Body of pancreas (tissue), 4 donors: ENCODE measurements at regions not wholly inside any gene's neighbourhood (a gene's known extent, or its start where the extent isn't known, plus 50 kb on each side); places are given as distances from the start of the nearest gene placed in this dataset.
A peak's percentile ranks its signal among the peaks of the same experiment; 100 is the strongest.

Experiments
- ATAC-seq: fragments of 150-250 bp; one replicate; pipeline ENCODE4 v1.9.1; 2016
- DNase-seq, 4 donors: peaks; one replicate each; pipeline ENCODE4 v3.0.0-alpha.2; 2019
- H3K27ac ChIP-seq, 4 donors: fragments of 200-600 bp; sonication (generic); 1 replicate in 3 of 4; 2 replicates in 1 of 4; pipeline versions ENCODE4 v1.5.1 to v1.6.1; 2016 to 2019; ENCODE audit warnings: mild to moderate bottlenecking in 1 of 4, mixed read lengths in 1 of 4, moderate library complexity in 1 of 4
- H3K27me3 ChIP-seq, 2 donors: fragments of 200-600 bp; sonication (generic); one replicate each; pipeline ENCODE4 v1.6.0; 2016; ENCODE audit warnings: mild to moderate bottlenecking in 1 of 2
- H3K36me3 ChIP-seq, 2 donors: fragments of 200-600 bp; sonication (generic); replicated peaks in 1 of 2; 2 replicates each; pipeline ENCODE4 v1.5.1; 2016; ENCODE audit warnings: low read depth in 2 of 2; ENCODE audit not compliant: insufficient read depth in 1 of 2
- H3K4me1 ChIP-seq: fragments of 200-600 bp; sonication (generic); one replicate; pipeline ENCODE4 v1.6.0; 2016
- H3K4me3 ChIP-seq, 2 donors: fragments of 200-600 bp; sonication (generic); 1 replicate in 1 of 2; 2 replicates in 1 of 2; pipeline ENCODE4 v1.5.1; 2016 to 2019
- H3K9me3 ChIP-seq, 3 donors: fragments of 200-600 bp; sonication (generic); 1 replicate in 2 of 3; 2 replicates in 1 of 3; pipeline ENCODE4 v1.5.1; 2016
- POLR2A ChIP-seq, 3 donors: fragments of 450-650 bp; IDR thresholded peaks; one replicate each; pipeline ENCODE4 v1.6.1; 2016; ENCODE audit warnings: antibody characterized with exemption in 3 of 3, mild to moderate bottlenecking in 2 of 3
- WGBS, 2 donors: methylation state at CpG; one replicate each; pipeline ENCODE4 v1.1.5; 2017; 5-methylcytosine and 5-hydroxymethylcytosine counted together
- intact Hi-C: fragments of 100-400 bp; cut with DNase I; formaldehyde crosslinking; loops from one replicate; pipeline ENCODE4 v1.15.1; 2023
- TF ChIP-seq, protein P1 (sequence below), 7 experiments: fragments of 450-650 bp in 4 of 7; fragments of 200-600 bp in 3 of 7; sonication (generic) in 3 of 7; IDR thresholded peaks; one replicate each; pipeline ENCODE4 v1.5.1; 2016 to 2019; ENCODE audit warnings: antibody characterized with exemption in 7 of 7

DNA sequence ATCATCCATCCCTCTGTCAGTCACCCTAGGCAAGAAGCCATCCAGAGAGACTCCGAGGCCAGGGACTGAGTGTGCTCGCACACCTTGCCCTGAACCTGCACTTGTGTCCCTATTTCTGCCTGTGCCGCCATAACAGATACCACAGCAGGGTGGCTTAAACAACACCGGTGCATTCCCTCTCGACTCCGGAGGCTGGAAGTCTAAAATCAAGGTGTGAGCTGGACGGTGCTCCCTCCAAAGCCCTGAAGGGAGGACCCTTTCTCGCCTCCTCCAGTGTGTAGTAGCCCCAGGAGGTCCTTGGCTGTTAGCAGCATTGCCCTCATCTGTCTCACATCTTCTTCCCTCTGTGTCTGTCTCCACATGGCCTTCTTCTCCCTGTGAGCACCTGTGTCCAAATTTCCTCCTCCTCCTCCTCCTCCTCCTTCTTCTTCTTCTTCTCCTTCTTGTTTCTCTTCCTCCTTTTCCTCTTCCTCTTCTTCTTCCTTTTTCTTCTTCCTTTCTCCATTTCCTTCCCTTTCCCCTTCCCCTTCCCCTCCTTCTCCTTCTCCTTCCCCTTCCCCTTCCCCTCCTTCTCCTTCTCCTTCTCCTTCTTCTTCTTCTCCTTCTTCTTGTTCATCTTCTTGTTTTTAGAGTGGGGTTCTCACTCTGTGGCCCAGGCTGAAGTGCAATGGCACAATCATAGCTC, 98.1 kb upstream of the ENPP6 start:
- H3K36me3 ChIP-seq, result no peaks in the 10 kb centered on the region
- no peak overlapping the region for H3K27ac ChIP-seq
- intact Hi-C loops, result no loop called here
- H3K27me3 ChIP-seq, result no peaks in the 10 kb centered on the region
- 88 to 90% methylated on average over 8 of the region's 8 CpGs for WGBS, 2 donors
- peaks cover 10% of the 10 kb centered on the region for H3K4me1 ChIP-seq
- ATAC-seq (no peak), DNase-seq (no peak)
- H3K4me3 ChIP-seq, result no peak overlapping the region
- no peak for TF ChIP-seq POLR2A (IDR thresholded peaks at IDR 0.05)
- TF ChIP-seq, protein P1, sequence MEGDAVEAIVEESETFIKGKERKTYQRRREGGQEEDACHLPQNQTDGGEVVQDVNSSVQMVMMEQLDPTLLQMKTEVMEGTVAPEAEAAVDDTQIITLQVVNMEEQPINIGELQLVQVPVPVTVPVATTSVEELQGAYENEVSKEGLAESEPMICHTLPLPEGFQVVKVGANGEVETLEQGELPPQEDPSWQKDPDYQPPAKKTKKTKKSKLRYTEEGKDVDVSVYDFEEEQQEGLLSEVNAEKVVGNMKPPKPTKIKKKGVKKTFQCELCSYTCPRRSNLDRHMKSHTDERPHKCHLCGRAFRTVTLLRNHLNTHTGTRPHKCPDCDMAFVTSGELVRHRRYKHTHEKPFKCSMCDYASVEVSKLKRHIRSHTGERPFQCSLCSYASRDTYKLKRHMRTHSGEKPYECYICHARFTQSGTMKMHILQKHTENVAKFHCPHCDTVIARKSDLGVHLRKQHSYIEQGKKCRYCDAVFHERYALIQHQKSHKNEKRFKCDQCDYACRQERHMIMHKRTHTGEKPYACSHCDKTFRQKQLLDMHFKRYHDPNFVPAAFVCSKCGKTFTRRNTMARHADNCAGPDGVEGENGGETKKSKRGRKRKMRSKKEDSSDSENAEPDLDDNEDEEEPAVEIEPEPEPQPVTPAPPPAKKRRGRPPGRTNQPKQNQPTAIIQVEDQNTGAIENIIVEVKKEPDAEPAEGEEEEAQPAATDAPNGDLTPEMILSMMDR (IDR thresholded peaks at IDR 0.05), result no peak
- no peaks in the 10 kb centered on the region for H3K9me3 ChIP-seq

DNA sequence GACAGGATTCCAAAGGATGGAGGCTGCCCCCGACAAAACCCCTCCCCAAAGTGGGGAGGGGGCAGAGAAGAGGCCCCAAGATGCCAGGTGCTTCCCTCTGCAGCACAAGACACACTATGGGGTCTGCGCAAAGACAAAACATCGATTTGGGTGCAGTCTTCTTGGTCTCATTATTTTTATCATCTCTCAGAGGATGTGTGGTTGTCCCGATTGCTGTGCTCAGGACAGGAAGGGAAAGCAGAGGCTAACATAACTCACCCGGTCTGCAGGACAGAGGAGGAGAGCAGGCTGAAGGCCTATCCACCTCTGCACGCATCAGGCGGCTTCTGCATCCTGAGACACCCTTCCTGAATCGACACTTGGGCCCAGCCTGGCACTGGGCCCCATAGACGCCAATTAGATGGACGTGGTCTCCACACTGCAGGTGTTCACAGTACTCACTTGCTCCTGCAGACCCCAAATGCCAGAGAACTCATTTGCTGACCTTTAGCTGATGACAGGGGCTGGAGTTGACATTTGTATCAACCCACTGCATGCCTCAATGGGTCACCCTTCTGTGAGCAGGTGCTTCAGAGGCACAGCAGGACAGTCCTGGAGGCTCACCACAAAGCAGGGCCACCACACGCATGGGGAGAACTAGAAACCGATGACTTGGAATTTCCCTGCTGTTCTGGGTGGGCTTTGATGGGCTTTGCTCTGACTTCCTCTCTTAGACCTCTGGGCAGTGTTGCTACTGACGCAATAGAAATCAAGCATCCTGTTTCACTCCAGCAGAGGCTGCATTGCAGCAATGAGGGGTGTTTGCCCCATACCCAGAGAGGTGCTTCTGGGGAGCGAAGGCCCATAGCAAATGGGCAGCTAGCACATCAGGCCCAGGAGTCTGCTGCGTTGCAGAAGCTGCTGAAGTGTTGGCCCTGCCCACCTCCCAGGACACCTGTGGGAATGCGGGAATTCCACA, 96.3 kb upstream of the ENPP6 start:
- intact Hi-C loops, result no loop called here
- TF ChIP-seq POLR2A (IDR thresholded peaks at IDR 0.05), result no peak
- TF ChIP-seq, protein P1 (IDR thresholded peaks at IDR 0.05), result no peak
- Histone ChIP-seq H3K27ac (no peak overlapping the region), H3K4me3 (no peak overlapping the region), H3K36me3 (no peaks in the 10 kb centered on the region), H3K27me3 (no peaks in the 10 kb centered on the region), H3K9me3 (no peaks in the 10 kb centered on the region), H3K4me1 (peaks cover 16% of the 10 kb centered on the region)
- 75 to 77% methylated on average over 16 of the region's 16 CpGs for WGBS, 2 donors
- DNase-seq (peak in 1 of 4 donors; percentile 54), ATAC-seq (no peak)

DNA sequence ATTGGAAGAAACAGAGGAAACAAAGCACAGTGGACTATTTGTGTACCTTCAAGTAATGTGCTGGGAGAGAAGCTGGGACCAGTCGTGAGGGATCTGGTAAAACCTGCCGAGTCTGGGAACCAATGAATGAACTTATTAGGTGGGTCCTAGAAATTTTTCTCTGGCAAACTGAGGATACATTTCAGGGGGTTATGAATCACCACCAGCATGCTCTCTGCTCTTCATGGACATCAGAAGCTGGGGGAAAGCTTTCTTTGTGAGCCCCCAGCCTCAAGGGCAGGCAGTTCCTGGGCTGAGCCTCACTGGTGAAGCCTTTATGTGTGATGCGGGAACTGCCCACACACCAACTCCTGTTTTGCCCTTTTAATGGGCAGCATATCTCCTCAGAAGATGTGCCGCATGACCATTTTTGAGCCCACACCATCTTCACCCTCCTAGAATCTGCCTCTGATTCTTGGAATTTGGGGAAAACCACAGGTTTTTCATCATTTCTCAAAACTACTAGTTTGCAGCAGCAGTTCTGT, 95.4 kb upstream of the ENPP6 start:
- Histone ChIP-seq H3K36me3 (no peaks in the 10 kb centered on the region), H3K4me3 (no peak overlapping the region), H3K27ac (no peak overlapping the region), H3K27me3 (no peaks in the 10 kb centered on the region), H3K9me3 (no peaks in the 10 kb centered on the region), H3K4me1 (peaks cover 16% of the 10 kb centered on the region)
- ATAC-seq, result no peak
- DNase-seq, result no peak
- TF ChIP-seq, protein P1 (IDR thresholded peaks at IDR 0.05), result no peak
- no peak for TF ChIP-seq POLR2A (IDR thresholded peaks at IDR 0.05)
- intact Hi-C loops, result no loop called here
- WGBS, 2 donors, result 85 to 93% methylated on average over 4 of the region's 4 CpGs

DNA sequence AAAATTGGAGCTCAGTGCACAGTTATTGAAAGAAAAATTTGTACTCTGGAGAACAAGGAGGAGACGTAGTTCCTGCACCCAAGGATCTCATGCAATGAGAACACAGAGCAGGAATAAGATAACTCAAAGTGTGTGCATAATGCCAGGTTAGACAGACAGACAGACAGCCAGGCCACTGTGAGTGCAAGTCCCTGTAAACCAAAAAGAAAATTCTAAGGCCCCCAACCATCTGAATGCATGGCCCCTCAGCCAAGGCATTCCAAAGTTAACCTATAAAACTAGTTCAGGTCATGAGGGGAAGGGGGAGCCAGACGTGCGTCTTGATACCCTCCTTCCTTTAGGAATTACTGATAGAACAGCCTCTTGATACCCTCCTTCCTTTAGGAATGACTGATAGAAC, 94.5 kb upstream of the ENPP6 start:
- intact Hi-C loops, result no loop called here
- WGBS, 2 donors, result 96 to 98% methylated on average over 3 of the region's 3 CpGs
- TF ChIP-seq, protein P1 (IDR thresholded peaks at IDR 0.05), result no peak
- TF ChIP-seq POLR2A (IDR thresholded peaks at IDR 0.05), result no peak

More for the DNA sequence above, 94.5 kb upstream of the ENPP6 start:
- ATAC-seq (no peak), DNase-seq (no peak)
- H3K4me3 ChIP-seq, result no peak overlapping the region
- no peaks in the 10 kb centered on the region for H3K9me3 ChIP-seq
- H3K36me3 ChIP-seq, result no peaks in the 10 kb centered on the region
- peaks cover 16% of the 10 kb centered on the region for H3K4me1 ChIP-seq
- no peak overlapping the region for H3K27ac ChIP-seq
- no peaks in the 10 kb centered on the region for H3K27me3 ChIP-seq
